Common myeloid progenitor, CD34-positive (primary cell): ENCODE measurements at regions not wholly inside any gene's neighbourhood (a gene's known extent, or its start where the extent isn't known, plus 50 kb on each side); places are given as distances from the start of the nearest gene placed in this dataset.
A peak's percentile ranks its signal among the peaks of the same experiment; 100 is the strongest.

Source experiments
- CTCF ChIA-PET: fragments of 350-600 bp; sonication (Branson Sonifier 250); formaldehyde crosslinking; loops from one replicate; lab custom pipeline; 2021; ENCODE audit warnings: antibody characterized with exemption; lab: Charles Lee
- POLR2A ChIA-PET: fragments of 350-600 bp; sonication (Branson Sonifier 250); formaldehyde crosslinking; loops from one replicate; lab custom pipeline; 2021; ENCODE audit warnings: antibody characterized with exemption; lab: Charles Lee
- DNase-seq, 3 donors: peaks; one replicate each; pipeline versions ENCODE4 v3.0.0 to v3.0.0-alpha.2; 2013
- H3K27ac ChIP-seq, 2 experiments: 1 replicate in 1 of 2; 2 replicates in 1 of 2; pipeline ENCODE4 v1.7.0; 2013; ENCODE audit warnings: inconsistent platforms in 2 of 2, low read length in 2 of 2, mild to moderate bottlenecking in 2 of 2, low read depth in 1 of 2, moderate library complexity in 1 of 2; ENCODE audit not compliant: severe bottlenecking in 2 of 2, insufficient read depth in 1 of 2, poor library complexity in 1 of 2
- H3K27me3 ChIP-seq, 5 experiments: replicated peaks in 2 of 5; 1 replicate in 3 of 5; 2 replicates in 2 of 5; pipeline versions ENCODE4 v1.6.1 to v1.7.0; 2013; ENCODE audit warnings: low read length in 4 of 5, mild to moderate bottlenecking in 2 of 5, moderate library complexity in 2 of 5, inconsistent platforms in 1 of 5; ENCODE audit not compliant: insufficient read depth in 5 of 5, control insufficient read depth in 4 of 5
- H3K36me3 ChIP-seq, 4 experiments: 1 replicate in 2 of 4; 2 replicates in 2 of 4; pipeline versions ENCODE4 v1.6.1 to v1.7.0; 2013; ENCODE audit warnings: low read length in 3 of 4, control low read depth in 1 of 4, mild to moderate bottlenecking in 1 of 4; ENCODE audit not compliant: control insufficient read depth in 4 of 4, insufficient read depth in 4 of 4
- H3K4me1 ChIP-seq, 4 experiments: 1 replicate in 3 of 4; 2 replicates in 1 of 4; pipeline versions ENCODE4 v1.6.1 to v1.7.1; 2013; ENCODE audit warnings: low read length in 3 of 4, mild to moderate bottlenecking in 3 of 4, control low read depth in 1 of 4, inconsistent platforms in 1 of 4, moderate library complexity in 1 of 4; ENCODE audit not compliant: control insufficient read depth in 4 of 4, insufficient read depth in 4 of 4; ENCODE audit errors: control extremely low read depth in 1 of 4
- H3K4me3 ChIP-seq, 7 experiments: 1 replicate in 4 of 7; 2 replicates in 3 of 7; pipeline versions ENCODE4 v1.5.1 to v1.7.0; 2013; ENCODE audit warnings: mild to moderate bottlenecking in 7 of 7, low read length in 6 of 7, moderate library complexity in 6 of 7, inconsistent platforms in 2 of 7, low read depth in 2 of 7, control low read depth in 1 of 7; ENCODE audit not compliant: insufficient read depth in 4 of 7, control insufficient read depth in 1 of 7; ENCODE audit errors: extremely low read depth in 1 of 7
- H3K9me3 ChIP-seq, 5 experiments: 1 replicate in 4 of 5; 2 replicates in 1 of 5; pipeline versions ENCODE4 v1.6.1 to v1.7.1; 2013; ENCODE audit warnings: low read length in 4 of 5, mild to moderate bottlenecking in 2 of 5, inconsistent platforms in 1 of 5, low read depth in 1 of 5, moderate library complexity in 1 of 5; ENCODE audit not compliant: control insufficient read depth in 4 of 5, insufficient read depth in 2 of 5; ENCODE audit errors: control extremely low read depth in 1 of 5
- WGBS: methylation state at CpG from one replicate; pipeline ENCODE4 v1.1.5; 2013; ENCODE audit not compliant: insufficient coverage; 5-methylcytosine and 5-hydroxymethylcytosine counted together

GRCh38 chr2:118498943-118499342 lies 348.5 kb downstream of the EN1 start:
- Histone ChIP-seq H3K4me3 (no peak overlapping the region), H3K27ac (no peak overlapping the region), H3K27me3 (peaks cover 0 to 2% (median 0%) of the 10 kb centered on the region in 5 experiments), H3K4me1 (no peaks in the 10 kb centered on the region), H3K36me3 (no peaks in the 10 kb centered on the region), H3K9me3 (no peaks in the 10 kb centered on the region)
- no peak for DNase-seq
- CTCF ChIA-PET: no interaction called here
- POLR2A ChIA-PET: no interaction called here

- no peaks in the 10 kb centered on the region for H3K9me3 ChIP-seq
- WGBS: 85% methylated on average over 5 of the region's 7 CpGs
- no peak overlapping the region for H3K4me3 ChIP-seq
- H3K27ac ChIP-seq: no peak overlapping the region
- peaks cover 0 to 2% (median 0%) of the 10 kb centered on the region in 5 experiments for H3K27me3 ChIP-seq
- CTCF ChIA-PET: no interaction called here
- no peaks in the 10 kb centered on the region for H3K36me3 ChIP-seq
- POLR2A ChIA-PET: no interaction called here
- no peaks in the 10 kb centered on the region for H3K4me1 ChIP-seq
- DNase-seq: no peak
Measured at GRCh38 chr2:118496870-118497611, 350.4 kb downstream of the EN1 start.

DNA sequence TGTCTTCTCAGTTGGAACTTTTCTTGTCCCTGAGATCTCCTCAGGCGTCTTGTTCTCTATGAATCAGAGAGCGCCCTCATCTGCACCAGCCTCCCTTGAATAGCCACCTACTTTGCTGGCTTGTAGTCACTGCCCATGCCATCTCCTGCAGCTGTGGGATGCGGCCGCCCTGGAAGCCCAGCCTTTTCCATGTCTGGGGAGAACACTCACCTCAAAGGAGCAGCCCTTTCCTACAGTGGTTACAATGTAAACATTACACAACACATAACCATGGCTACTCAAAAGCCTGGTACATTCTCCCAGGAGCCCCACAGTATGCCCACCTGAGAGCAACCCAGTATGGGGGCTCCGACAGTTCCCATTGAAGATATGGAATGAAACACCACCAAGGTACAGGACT lies 351.0 kb downstream of the EN1 start:
- no peak overlapping the region for H3K4me3 ChIP-seq
- no peaks in the 10 kb centered on the region for H3K36me3 ChIP-seq
- H3K27ac ChIP-seq: no peak overlapping the region
- no peaks in the 10 kb centered on the region for H3K4me1 ChIP-seq
- POLR2A ChIA-PET: no interaction called here
- H3K27me3 ChIP-seq: peaks cover 0 to 2% (median 0%) of the 10 kb centered on the region in 5 experiments
- no peaks in the 10 kb centered on the region for H3K9me3 ChIP-seq
- 94% methylated on average over 3 of the region's 5 CpGs for WGBS
- no peak for DNase-seq
- CTCF ChIA-PET: no interaction called here

- Histone ChIP-seq H3K36me3 (no peaks in the 10 kb centered on the region), H3K27me3 (peaks cover 0 to 3% (median 2%) of the 10 kb centered on the region in 5 experiments), H3K4me1 (no peaks in the 10 kb centered on the region), H3K27ac (no peak overlapping the region), H3K4me3 (no peak overlapping the region), H3K9me3 (no peaks in the 10 kb centered on the region)
- no peak for DNase-seq
- ChIA-PET CTCF (no interaction called here), POLR2A (no interaction called here)
- WGBS: 86% methylated on average over 3 of the region's 4 CpGs
Measured at GRCh38 chr2:118495290-118495689, 352.2 kb downstream of the EN1 start.

- Histone ChIP-seq H3K4me1 (no peaks in the 10 kb centered on the region), H3K36me3 (no peaks in the 10 kb centered on the region), H3K27ac (no peak overlapping the region), H3K27me3 (peaks cover 0 to 5% (median 2%) of the 10 kb centered on the region in 5 experiments), H3K4me3 (no peak overlapping the region), H3K9me3 (no peaks in the 10 kb centered on the region)
- WGBS: 57% methylated on average over 2 of the region's 7 CpGs
- CTCF ChIA-PET: no interaction called here
- POLR2A ChIA-PET: no interaction called here
- no peak for DNase-seq
Measured at GRCh38 chr2:118493213-118493612, 354.2 kb downstream of the EN1 start.

DNA sequence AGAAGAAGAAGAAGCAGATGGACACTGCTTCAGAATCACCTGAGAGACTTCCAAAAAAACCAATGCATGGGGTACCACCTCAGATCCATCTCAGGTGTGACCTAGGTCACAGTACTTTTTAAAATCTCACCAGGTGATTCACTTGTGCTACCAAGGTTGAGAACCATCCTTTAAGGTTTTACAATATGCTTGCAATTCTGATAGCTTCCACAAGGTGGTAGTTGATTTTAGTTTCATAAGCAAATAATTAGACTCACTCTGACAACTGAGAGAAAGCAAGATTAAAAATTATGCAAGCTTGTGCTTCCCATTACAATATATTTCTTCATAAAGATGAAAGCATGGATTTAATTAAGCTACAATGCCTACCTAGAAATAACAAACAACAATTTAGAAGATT lies 355.1 kb downstream of the EN1 start:
- Histone ChIP-seq H3K27ac (no peak overlapping the region), H3K9me3 (no peaks in the 10 kb centered on the region), H3K36me3 (no peaks in the 10 kb centered on the region), H3K4me3 (no peak overlapping the region), H3K27me3 (peaks cover 0 to 5% (median 2%) of the 10 kb centered on the region in 5 experiments), H3K4me1 (no peaks in the 10 kb centered on the region)
- ChIA-PET POLR2A (no interaction called here), CTCF (no interaction called here)
- peak; percentile 2 to 28 (median 10) for DNase-seq

DNA sequence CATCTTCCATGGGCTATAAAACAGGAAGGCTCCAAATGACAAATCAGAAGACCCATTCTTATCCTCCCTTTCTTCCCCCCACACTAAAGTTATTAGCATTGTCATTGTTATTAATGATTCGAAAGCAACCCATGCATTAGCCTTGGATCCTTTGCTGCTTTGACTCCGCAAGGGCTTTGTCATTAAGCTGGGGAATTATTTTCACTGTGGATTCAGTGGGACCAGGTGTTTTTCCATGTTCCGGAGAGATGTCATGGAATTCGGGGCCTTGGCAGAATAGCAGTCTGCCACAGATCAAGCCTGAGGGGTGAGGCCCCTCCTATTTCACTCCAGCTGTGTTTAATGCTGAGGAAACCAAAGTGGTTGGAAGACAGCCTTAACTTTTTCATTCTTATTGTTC lies 357.1 kb downstream of the EN1 start:
- Histone ChIP-seq H3K27ac (no peak overlapping the region), H3K9me3 (no peaks in the 10 kb centered on the region), H3K36me3 (no peaks in the 10 kb centered on the region), H3K4me3 (no peak overlapping the region), H3K27me3 (peaks cover 0 to 5% (median 1%) of the 10 kb centered on the region in 5 experiments), H3K4me1 (no peaks in the 10 kb centered on the region)
- DNase-seq: no peak
- WGBS: 58% methylated on average over 2 of the region's 4 CpGs
- ChIA-PET CTCF (no interaction called here), POLR2A (no interaction called here)
